Trophoblast cell (in vitro differentiated cells and primary cell): ENCODE measurements at regions not wholly inside any gene's neighbourhood (a gene's known extent, or its start where the extent isn't known, plus 50 kb on each side); places are given as distances from the start of the nearest gene placed in this dataset.

ENCODE experiments used
- DNase-seq, 2 donors: peaks; one replicate each; pipeline ENCODE4 v3.0.0-alpha.2; 2016
- H2AFZ ChIP-seq: 2 replicates; pipeline ENCODE4 v1.6.1; 2013; ENCODE audit warnings: low read length, moderate library complexity, mild to moderate bottlenecking; ENCODE audit not compliant: insufficient read depth, poor library complexity
- H2AK5ac ChIP-seq: 2 replicates; pipeline ENCODE4 v1.6.1; 2013; ENCODE audit warnings: mild to moderate bottlenecking, low read length
- H2BK120ac ChIP-seq: 2 replicates; pipeline ENCODE4 v1.6.1; 2013; ENCODE audit warnings: low read length, mild to moderate bottlenecking, moderate library complexity; ENCODE audit not compliant: insufficient read depth, poor library complexity
- H2BK12ac ChIP-seq: 2 replicates; pipeline ENCODE4 v1.6.1; 2013; ENCODE audit warnings: mild to moderate bottlenecking, low read length, moderate library complexity
- H2BK5ac ChIP-seq: 2 replicates; pipeline ENCODE4 v1.6.1; 2013; ENCODE audit warnings: low read length, low read depth, moderate library complexity, mild to moderate bottlenecking; ENCODE audit not compliant: poor library complexity
- H3K14ac ChIP-seq: 2 replicates; pipeline ENCODE4 v1.6.1; 2013; ENCODE audit warnings: mild to moderate bottlenecking, low read length
- H3K18ac ChIP-seq: 2 replicates; pipeline ENCODE4 v1.6.1; 2013; ENCODE audit warnings: mild to moderate bottlenecking, low read length
- H3K23ac ChIP-seq: 2 replicates; pipeline ENCODE4 v1.6.1; 2013; ENCODE audit warnings: low read length
- H3K27ac ChIP-seq: 2 replicates; pipeline ENCODE4 v1.5.1; 2013; ENCODE audit warnings: low read depth, mild to moderate bottlenecking, inconsistent platforms, low read length, moderate library complexity
- H3K27me3 ChIP-seq: 2 replicates; pipeline ENCODE4 v1.6.1; 2013; ENCODE audit warnings: inconsistent platforms, mild to moderate bottlenecking, low read length, moderate library complexity; ENCODE audit not compliant: insufficient read depth
- H3K36me3 ChIP-seq, 2 experiments: 1 replicate in 1 of 2; 2 replicates in 1 of 2; pipeline ENCODE4 v1.6.1; 2013; ENCODE audit warnings: low read length in 2 of 2, mild to moderate bottlenecking in 2 of 2, moderate library complexity in 1 of 2; ENCODE audit not compliant: insufficient read depth in 2 of 2, control insufficient read depth in 1 of 2
- H3K4ac ChIP-seq: 2 replicates; pipeline ENCODE4 v1.6.1; 2013; ENCODE audit warnings: low read depth, mild to moderate bottlenecking, low read length, moderate library complexity
- H3K4me1 ChIP-seq, 2 experiments: 1 replicate in 1 of 2; 2 replicates in 1 of 2; pipeline ENCODE4 v1.6.1; 2013; ENCODE audit warnings: low read length in 2 of 2, mild to moderate bottlenecking in 2 of 2, moderate library complexity in 1 of 2; ENCODE audit not compliant: insufficient read depth in 2 of 2, control insufficient read depth in 1 of 2
- H3K4me2 ChIP-seq: 2 replicates; pipeline ENCODE4 v1.6.1; 2013; ENCODE audit warnings: inconsistent platforms, mild to moderate bottlenecking, low read length, moderate library complexity
- H3K4me3 ChIP-seq: 2 replicates; pipeline ENCODE4 v1.5.1; 2013; ENCODE audit warnings: mild to moderate bottlenecking, low read depth, low read length, inconsistent platforms
- H3K79me1 ChIP-seq: one replicate; pipeline ENCODE4 v1.6.1; 2013; ENCODE audit warnings: low read length
- H3K79me2 ChIP-seq: 2 replicates; pipeline ENCODE4 v1.6.1; 2013; ENCODE audit warnings: low read length, mild to moderate bottlenecking; ENCODE audit not compliant: control insufficient read depth, insufficient read depth, poor library complexity
- H3K9ac ChIP-seq: 2 replicates; pipeline ENCODE4 v1.6.1; 2013; ENCODE audit warnings: mild to moderate bottlenecking, low read length
- H3K9me3 ChIP-seq: 2 replicates; pipeline ENCODE4 v1.6.1; 2013; ENCODE audit warnings: low read depth, mild to moderate bottlenecking, control low read depth, inconsistent platforms, low read length; ENCODE audit not compliant: insufficient read depth
- H4K12ac ChIP-seq: 2 replicates; pipeline ENCODE4 v1.6.1; 2013; ENCODE audit warnings: low read depth, mild to moderate bottlenecking, low read length, moderate library complexity
- H4K8ac ChIP-seq: 2 replicates; pipeline ENCODE4 v1.6.1; 2013; ENCODE audit warnings: low read depth, mild to moderate bottlenecking, low read length, moderate library complexity
- H4K91ac ChIP-seq: one replicate; pipeline ENCODE4 v1.6.1; 2013; ENCODE audit warnings: low read depth, mild to moderate bottlenecking, low read length, moderate library complexity
- WGBS: extraction: QIAGEN DNeasy Blood & Tissue Kit; methylation state at CpG from one replicate; pipeline ENCODE4 v1.1.7; 2013; ENCODE audit warnings: missing lambda C conversion rate; ENCODE audit not compliant: insufficient read length, insufficient coverage; ENCODE audit errors: extremely low coverage; 5-methylcytosine and 5-hydroxymethylcytosine counted together

GRCh38 chr1:87744763-87745162 is 416.1 kb downstream of the LMO4 start:
- H3K4me2 ChIP-seq = no peak overlapping the region
- no peak overlapping the region for H3K9ac ChIP-seq
- no peaks in the 10 kb centered on the region for H3K9me3 ChIP-seq
- H2BK5ac ChIP-seq = no peak overlapping the region
- no peak overlapping the region for H2AK5ac ChIP-seq
- H3K27ac ChIP-seq = no peak overlapping the region
- no peaks in the 10 kb centered on the region for H3K36me3 ChIP-seq
- no peak overlapping the region for H3K14ac ChIP-seq
- H2AFZ ChIP-seq = no peak overlapping the region
- H3K79me2 ChIP-seq = no peaks in the 10 kb centered on the region
- no peaks in the 10 kb centered on the region for H3K4me1 ChIP-seq
- H4K91ac ChIP-seq = no peak overlapping the region
- no peaks in the 10 kb centered on the region for H3K27me3 ChIP-seq
- no peak overlapping the region for H3K23ac ChIP-seq
- no peak overlapping the region for H4K12ac ChIP-seq
- H2BK120ac ChIP-seq = no peak overlapping the region
- no peak overlapping the region for H3K4ac ChIP-seq
- H4K8ac ChIP-seq = no peak overlapping the region
- H3K79me1 ChIP-seq = no peaks in the 10 kb centered on the region
- H2BK12ac ChIP-seq = no peak overlapping the region
- H3K18ac ChIP-seq = no peak overlapping the region
- no peak overlapping the region for H3K4me3 ChIP-seq
- no peak for DNase-seq

GRCh38 chr1:87753366-87753765 is 424.7 kb downstream of the LMO4 start:
- Histone ChIP-seq H3K79me1 (peaks cover 2% of the 10 kb centered on the region), H2AFZ (no peak overlapping the region), H2BK120ac (no peak overlapping the region), H3K4me1 (no peaks in the 10 kb centered on the region), H4K12ac (no peak overlapping the region), H3K9me3 (no peaks in the 10 kb centered on the region), H3K9ac (no peak overlapping the region), H3K4me2 (no peak overlapping the region), H2BK5ac (no peak overlapping the region), H3K14ac (no peak overlapping the region), H3K18ac (no peak overlapping the region), H3K36me3 (no peaks in the 10 kb centered on the region), H3K79me2 (no peaks in the 10 kb centered on the region), H3K4me3 (no peak overlapping the region), H2AK5ac (no peak overlapping the region), H3K27ac (no peak overlapping the region), H3K23ac (no peak overlapping the region), H4K8ac (no peak overlapping the region), H2BK12ac (no peak overlapping the region), H4K91ac (no peak overlapping the region), H3K27me3 (no peaks in the 10 kb centered on the region), H3K4ac (no peak overlapping the region)
- no peak for DNase-seq

GRCh38 chr1:87754139-87754538 is 425.5 kb downstream of the LMO4 start:
- Histone ChIP-seq H3K14ac (no peak overlapping the region), H3K27me3 (no peaks in the 10 kb centered on the region), H2BK12ac (no peak overlapping the region)

GRCh38 chr1:87757676-87758075 is 429.0 kb downstream of the LMO4 start:
- Histone ChIP-seq H2AFZ (no peak overlapping the region), H4K12ac (no peak overlapping the region), H3K27me3 (no peaks in the 10 kb centered on the region), H3K18ac (no peak overlapping the region), H4K91ac (no peak overlapping the region), H3K14ac (peak overlapping the region; percentile 15), H4K8ac (no peak overlapping the region), H3K79me2 (no peaks in the 10 kb centered on the region), H3K36me3 (no peaks in the 10 kb centered on the region), H2BK12ac (peak overlapping the region; percentile 14), H3K27ac (no peak overlapping the region), H3K9me3 (no peaks in the 10 kb centered on the region), H3K23ac (no peak overlapping the region), H3K4ac (no peak overlapping the region), H2BK120ac (no peak overlapping the region), H3K79me1 (peaks cover 2% of the 10 kb centered on the region), H3K9ac (no peak overlapping the region), H3K4me3 (no peak overlapping the region), H3K4me1 (no peaks in the 10 kb centered on the region), H2BK5ac (no peak overlapping the region), H3K4me2 (no peak overlapping the region), H2AK5ac (no peak overlapping the region)
- WGBS = no CpG with 5 or more reads among the region's 9 CpGs
- no peak for DNase-seq

More at GRCh38 chr1:87754139-87754538, 425.5 kb downstream of the LMO4 start:
- Histone ChIP-seq H3K36me3 (no peaks in the 10 kb centered on the region), H3K4me2 (no peak overlapping the region), H4K91ac (no peak overlapping the region), H3K4ac (no peak overlapping the region), H3K4me3 (no peak overlapping the region), H2BK120ac (no peak overlapping the region), H3K79me2 (no peaks in the 10 kb centered on the region), H3K23ac (no peak overlapping the region), H4K8ac (no peak overlapping the region), H3K9ac (no peak overlapping the region), H3K18ac (no peak overlapping the region), H4K12ac (no peak overlapping the region), H2AFZ (no peak overlapping the region), H3K79me1 (peaks cover 2% of the 10 kb centered on the region), H3K27ac (no peak overlapping the region), H2AK5ac (no peak overlapping the region), H3K4me1 (no peaks in the 10 kb centered on the region), H3K9me3 (no peaks in the 10 kb centered on the region), H2BK5ac (no peak overlapping the region)
- DNase-seq = no peak
